ENCODE measurements at regions not wholly inside any gene's neighbourhood (a gene's known extent, or its start where the extent isn't known, plus 50 kb on each side); places are given as distances from the start of the nearest gene placed in this dataset.
"Not testable (repeated sequence)": the region's sequence is repeated elsewhere in the genome, so short reads cannot be mapped to it uniquely, and the experiment has no call there.

DNA sequence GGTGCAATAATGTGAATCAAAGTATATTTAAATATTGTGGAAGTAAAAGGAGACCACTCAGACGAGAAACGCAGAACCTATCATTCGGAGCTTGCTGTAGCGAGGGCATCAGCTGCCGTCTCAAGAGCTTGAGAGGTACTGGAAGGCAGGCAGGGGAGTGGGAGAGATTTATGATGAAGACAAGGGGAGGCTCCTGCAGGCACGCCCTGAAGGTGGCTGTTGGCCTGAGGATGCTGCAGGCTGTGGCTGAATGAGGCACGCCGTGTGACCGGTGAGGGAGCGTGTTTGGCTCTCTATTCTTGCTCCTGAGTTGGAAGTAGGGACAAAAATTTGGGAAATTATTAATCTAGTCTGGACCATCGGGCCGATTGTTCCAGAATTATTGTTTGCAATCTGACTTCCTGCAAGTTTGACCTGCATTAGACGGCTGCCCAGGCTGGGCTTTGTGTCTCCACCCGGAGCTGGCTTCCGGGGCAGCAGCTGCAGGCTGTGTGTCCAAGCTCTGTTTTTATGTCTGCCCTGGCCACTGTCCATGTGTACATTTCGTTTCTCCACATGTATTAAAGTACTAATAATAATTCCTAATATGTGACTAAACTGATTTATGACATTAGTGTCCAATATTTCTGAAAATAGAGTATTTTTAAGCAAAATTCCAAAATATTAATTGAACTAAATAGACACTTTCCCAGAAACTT lies 91.1 kb upstream of the ANKRD10 start:
- DNase-seq = peak; percentile 60 to 62

DNA sequence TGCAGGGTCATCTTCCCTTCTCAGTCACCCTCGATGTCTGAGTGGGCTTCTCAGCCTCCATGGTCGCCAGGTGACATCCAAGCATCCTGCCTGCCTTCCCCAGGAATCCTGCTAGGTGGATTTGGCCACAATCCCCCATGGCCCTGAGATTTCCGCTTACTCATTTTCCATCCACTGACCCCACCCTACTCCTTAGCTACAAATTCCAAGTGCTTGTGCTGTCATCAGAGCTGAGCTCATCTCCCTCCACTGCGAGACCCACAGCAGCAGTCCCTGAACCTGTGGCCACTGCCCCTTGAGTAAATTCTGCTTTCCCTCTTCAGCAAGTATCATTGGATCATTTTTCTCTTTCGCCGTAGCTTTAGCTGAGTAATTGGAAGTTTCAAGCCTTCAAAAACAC lies 90.5 kb upstream of the ANKRD10 start:
- DNase-seq = no peak

DNA sequence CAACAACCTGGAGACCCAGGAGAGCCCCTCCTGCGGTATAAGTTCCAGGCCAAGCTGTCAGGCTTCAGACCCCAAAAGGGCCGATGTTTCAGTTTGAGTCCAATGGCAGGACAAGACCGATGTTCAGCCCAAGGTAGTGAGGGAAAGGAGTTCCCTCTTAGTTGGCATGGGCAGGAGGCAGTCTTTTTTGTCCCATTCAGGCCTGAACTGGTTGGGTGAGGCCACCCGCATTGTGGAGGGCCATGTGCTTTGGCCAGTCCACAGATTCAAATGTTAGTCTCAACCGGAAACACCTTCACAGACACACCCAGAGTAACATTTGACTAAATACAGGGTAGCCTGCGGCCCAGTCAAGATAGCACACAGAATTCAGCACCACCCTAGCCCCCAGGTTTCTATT lies 89.6 kb upstream of the ANKRD10 start:
- no peak for DNase-seq

DNA sequence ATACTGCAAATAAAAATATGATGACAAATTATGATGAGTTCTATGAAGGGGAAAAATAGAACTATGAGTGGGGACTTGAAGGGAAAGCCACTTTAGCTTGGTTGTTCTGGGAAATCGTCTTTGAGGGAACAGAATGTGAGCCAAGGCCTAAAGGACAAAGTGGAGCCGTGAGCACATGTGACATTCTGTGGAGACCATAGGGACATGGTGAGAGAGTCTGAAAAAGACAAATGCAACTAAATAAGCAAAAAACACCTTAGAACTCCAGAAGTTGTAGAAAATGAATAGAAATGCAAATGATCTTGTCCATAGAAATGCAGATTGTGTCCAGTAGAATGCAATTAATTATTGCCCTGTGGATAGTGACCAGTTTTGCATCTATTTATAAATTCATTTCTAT lies 86.8 kb upstream of the ANKRD10 start:
- no peak for DNase-seq

DNA sequence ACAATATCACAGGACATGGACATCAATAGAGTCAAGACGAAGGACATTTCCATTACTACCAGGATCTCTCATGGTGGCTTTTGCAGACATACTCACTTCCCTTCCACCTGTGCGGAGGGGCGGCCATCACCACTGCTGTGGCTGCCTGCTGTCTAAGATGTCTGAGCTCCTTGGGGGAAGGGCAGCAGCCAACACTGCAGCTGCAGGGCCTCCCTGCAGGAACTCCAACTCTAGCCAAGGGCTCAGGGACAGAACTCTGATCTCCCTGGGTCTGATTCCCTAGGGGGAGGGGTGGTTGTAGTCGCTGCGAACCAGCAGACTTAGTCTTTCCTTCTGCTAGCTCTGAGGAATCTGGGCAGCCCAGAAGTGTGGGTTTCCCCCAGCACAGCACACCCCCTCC lies 78.9 kb upstream of the ANKRD10 start:
- DNase-seq = no peak

DNA sequence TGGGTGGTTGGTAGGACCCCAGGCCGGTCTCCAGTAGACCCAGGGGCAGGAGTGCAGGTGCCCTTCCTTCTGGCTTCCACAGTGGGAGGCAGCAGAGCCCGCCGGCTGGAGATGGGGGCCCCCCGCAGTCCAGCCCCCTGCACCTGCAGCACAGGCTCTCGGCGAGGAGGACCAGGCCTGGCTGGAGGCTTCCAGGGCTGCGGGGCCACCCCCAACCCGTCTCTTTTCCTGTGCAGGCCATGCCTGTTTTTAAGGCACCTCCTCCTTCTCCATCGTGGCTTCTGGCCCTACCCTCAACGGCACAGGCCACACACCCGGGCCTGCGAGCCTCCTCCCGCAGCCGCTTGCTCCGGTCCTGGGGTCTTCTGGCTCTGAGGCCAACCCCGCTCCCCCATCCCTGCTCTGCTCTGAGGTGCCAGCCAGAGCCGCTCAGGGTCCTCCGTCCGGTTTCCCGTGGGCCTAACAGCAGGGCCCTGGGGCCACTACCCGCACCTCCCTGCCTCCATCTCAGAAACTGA lies 77.2 kb upstream of the ANKRD10 start:
- no peak for DNase-seq

DNA sequence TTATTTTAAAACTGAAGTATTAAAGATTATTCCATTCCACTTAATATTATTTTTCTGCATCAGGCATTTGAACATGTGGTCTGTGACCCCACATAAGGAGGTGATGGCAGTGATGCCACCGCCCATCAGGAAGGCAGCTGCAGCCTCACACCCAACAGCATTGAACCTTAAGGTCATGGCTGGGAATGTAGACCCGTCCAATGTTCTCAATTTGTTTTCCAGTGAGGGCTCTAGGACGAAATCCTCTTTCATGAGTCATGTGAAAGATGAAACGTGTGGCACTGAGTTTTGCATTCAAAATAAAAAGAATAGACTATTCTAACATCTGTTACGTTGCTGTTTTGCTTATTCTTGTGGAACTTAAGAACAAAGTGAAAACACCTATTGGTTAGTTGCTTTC lies 74.5 kb upstream of the ANKRD10 start:
- no peak for DNase-seq

DNA sequence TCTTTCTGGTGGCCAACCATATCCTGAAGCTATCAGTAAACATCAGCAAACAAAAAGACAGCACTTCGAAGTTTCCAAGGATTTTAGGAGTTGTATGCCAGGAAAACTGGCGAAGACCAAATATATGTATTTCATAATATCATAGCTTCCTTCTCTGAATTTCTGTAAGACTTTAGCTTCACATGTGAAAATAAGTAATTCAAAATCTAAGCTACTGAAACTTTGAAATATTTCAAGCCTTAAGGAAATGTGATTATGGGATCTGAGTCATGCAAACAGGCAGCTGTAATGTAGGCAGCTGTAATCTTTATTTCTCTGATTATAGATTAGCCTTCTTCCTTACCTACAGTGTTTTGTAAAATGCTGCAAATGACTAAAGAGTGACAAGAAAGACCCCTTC lies 70.7 kb upstream of the ANKRD10 start:
- DNase-seq = no peak

DNA sequence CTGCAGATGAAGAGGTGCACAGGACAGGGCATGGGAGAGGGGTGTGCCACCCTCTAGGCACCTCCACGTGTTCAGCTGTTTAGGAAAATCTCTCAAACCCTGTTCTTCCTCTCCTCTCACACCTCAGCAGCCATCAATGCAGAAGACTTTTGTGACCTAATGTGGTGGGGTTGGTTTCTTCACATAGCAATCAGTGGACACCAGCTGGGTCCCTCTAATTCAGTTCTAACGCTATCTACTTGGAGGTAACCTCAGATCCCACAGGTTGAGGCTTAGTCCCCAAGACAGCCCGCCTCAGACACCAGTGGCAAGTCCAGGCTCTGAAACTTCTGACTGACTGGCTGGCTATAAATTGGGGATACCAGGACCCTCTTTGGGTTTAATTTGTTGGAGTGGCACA lies 69.9 kb upstream of the ANKRD10 start:
- no peak for DNase-seq

DNA sequence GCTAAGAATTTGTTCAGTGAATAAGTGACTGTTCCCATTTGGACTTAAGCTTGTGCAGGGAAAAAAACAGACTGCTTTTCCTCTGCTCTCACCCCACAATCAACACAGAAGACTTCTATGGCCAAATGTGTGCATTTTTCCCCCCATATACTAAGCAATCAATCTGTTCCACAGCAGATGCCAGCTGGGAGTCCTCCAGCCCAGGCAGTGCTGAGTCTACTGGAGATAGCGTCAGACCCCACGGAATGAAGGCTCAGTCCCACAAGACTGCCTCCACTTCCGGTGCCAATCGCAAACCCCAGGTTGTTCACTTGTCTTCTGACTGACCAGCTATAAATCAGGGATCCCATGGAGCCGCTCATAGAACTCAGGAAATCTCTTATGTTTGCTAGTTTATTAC lies 69.5 kb upstream of the ANKRD10 start:
- peak; percentile 48 to 49 for DNase-seq

DNA sequence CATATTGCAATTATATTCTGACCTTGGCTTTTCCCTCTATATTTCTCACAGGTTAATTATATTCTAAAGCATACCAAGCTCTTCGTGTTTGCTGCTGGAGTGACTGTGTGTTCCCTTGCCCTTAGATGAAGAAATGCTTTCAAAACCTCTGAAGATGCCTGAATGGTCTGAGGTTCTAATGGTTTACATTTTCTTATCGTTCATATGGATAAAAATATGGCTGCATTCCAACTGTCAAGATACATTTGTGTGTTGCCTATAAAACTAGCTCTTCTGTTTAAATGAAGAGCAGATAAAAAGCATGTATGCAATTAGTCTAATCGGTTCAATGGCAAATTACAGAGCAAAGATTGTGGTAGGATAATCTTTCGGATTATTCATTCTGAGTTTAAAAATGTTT lies 68.4 kb upstream of the ANKRD10 start:
- no peak for DNase-seq

DNA sequence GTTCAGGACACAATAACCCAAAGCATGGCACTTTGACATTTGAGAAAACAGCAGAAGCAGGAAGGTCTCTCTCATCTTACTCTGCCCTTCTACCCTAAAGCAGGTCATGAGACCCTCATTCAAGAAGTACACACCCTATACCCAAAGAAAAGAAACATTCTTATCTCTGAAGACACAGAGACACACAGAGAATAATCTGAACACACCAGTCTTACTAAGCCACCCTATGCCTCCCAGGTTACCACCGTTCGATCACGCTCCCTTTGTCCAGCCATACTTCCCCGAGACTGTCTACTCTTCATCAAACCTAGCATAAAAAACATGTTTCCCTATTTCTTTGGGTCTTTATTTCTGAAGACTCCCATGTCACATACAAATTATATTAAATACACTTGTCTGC lies 66.5 kb upstream of the ANKRD10 start:
- no peak for DNase-seq

DNA sequence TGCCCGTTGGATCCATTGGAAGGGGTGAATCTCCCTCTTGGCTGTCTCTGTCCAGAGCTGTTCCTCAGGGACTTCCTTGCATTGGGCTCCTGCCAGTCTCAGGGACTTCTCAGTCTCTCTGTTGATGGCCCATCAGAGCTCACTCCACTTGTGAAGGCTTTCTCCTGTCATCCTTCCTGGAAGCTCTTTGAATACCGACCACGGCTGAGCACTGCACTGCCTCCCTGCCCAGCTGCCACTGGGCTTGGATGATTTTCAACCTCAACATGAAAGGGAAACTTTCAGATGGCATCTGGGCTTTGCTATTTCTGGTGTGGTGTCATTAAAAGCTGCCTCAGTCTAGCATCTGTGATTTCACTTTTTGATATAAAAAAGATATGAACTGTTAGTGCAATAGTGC lies 66.1 kb upstream of the ANKRD10 start:
- DNase-seq = no peak

DNA sequence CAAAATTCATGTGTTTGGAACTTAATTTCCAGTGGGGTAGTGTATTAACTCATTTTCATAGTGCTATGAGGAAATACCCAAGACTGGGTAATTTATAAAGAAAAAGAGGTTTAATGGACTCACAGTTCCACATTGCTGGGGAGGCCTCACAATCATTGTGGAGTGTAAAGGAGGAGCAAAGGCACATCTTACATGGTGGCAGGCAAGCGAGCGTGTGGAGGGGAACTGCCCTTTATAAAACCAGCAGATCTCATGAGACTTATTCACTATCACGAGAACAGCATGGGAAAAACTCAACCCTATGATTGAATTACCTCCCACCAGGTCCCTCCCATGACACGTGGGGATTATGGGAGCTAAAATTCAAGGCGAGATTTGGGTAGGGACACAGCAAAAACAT lies 64.3 kb upstream of the ANKRD10 start:
- not testable (repeated sequence) for DNase-seq

DNA sequence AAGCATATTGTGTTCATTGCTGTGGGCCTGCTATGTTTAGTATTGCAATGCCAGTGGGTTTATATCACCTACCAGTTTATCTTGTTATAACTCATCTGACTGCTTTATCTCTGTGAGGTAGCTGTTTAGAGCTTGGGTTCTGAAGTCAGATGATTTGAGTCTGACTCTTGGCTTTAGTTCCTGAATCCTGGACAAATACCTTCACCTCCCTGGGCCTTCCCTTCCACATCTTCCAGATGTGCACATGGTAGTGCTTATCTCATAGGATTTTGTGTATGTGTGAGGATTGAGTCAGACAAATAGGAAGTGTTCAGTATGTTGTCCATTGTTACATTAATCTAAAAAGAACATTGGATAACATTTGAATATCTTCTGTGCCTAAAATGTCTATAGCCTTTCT lies 63.5 kb upstream of the ANKRD10 start:
- no peak for DNase-seq

DNA sequence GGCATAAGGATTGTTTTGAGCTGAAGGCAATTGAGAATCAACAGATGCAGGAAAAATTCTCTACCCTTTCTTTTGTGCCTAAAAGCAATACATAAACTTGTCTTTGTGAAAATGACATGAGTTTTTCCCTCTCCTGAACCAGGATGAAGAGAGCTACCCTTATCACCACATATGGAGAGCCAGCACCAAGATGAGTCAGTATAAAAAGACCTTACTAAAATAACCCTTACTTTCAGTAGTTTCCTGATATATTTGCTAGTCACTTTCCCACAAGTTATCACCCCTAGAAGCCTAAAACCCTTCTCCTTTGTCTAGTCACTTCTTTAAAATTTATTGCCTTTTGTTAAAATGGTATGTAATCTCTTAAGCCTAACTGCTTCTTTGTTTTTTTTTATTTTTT lies 61.9 kb upstream of the ANKRD10 start:
- no peak for DNase-seq

DNA sequence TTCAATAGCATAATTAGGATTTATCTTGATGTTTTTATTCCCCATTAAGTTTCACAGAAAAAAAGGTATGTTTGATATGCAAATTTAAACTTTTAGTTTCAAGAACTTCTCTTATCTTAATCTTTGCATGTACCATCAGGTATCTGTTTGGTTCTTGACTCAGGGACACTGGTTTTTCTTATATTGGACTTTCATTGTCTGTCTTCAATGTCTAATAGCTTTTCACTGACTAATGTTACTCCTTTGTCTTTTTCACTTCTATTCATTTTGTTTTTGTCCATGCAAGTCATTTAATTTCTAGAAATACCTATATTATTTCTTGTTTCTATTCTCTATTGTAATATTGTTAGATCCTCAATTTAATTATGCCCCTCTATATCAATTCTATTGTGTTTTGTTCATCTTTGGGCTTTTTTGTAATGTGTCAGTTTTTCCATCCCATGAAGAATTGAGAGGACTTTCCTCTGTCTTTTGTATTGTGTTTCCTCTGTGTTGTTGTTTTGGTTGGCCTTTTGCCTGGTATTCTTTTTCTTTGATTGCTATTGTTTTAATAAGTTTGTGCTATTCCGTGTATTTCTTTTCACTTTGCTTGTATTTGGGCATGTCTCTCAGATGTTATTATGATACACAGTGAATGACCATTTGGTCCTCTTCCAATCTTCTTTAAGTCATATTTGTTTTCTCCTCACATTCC lies 58.3 kb upstream of the ANKRD10 start:
- DNase-seq = no peak

DNA sequence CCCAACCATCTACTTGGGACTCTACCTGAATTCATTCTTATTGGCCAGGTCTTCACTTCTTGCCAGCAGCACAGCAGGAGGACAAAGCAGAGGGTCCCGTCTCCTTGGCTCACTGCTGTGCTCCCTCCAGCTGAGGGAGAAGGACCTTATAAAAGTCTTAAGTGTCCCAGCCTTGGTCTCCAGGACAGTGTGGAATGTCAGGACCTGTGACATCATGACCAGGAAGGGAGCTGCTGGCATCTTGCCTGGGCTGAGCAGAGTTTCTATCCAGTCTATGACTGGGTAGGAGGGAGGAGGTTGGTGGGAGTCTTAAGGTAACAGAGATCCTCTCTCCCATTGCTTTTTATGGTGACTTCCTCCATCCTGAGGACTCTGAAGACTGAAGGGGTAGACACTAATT lies 56.6 kb upstream of the ANKRD10 start:
- no peak for DNase-seq

DNA sequence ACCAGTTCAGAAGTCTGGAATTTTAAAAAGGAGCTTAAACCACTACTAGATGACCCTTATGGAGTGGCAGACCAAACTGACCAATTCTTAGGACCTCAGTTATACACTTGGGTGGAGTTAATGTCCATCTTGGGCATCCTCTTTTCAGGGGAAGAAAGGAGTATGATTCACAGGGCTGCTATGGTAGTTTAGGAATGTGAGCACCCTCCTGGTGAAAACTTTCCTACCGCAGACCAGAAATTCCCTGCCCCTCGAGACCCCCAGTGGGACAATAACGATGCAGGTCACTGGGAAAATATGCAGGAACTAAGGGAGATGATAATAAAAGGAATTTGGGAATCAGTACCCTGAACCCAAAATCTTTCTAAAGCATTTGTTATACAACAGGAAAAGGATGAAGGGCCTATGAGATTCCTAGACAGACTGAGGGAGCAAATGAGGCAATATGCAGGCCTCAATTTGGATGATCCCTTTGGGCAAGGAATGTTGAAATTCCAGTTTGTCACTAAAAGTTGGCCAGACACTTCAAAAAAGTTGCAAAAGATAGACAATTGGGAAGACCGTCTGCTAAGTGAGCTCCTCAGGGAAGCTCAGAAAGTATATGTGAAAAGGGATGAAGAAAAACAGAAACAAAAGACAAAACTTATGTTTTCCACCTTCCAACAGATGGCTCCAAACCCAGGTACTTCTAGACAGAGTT lies 52.4 kb upstream of the ANKRD10 start:
- not testable (repeated sequence) for DNase-seq

DNA sequence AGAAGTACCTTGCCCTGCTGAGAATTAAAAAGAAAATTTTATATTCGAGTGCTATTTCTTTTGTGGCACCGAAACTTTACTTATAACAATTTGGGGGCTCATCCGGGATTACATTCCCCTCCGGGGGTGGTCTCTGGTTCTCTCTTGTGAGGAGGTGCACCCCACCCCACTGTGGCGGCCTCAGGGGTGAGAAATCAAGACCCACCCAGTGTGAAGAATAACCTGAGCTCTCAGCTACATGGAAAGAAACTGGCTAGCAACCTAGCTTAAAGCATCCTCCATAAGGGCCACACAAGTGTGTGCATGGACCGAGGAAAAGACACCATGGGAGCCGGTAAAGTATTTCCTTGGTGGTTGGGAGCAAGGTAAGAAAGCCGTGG lies 50.9 kb upstream of the ANKRD10 start:
- no peak for DNase-seq

DNA sequence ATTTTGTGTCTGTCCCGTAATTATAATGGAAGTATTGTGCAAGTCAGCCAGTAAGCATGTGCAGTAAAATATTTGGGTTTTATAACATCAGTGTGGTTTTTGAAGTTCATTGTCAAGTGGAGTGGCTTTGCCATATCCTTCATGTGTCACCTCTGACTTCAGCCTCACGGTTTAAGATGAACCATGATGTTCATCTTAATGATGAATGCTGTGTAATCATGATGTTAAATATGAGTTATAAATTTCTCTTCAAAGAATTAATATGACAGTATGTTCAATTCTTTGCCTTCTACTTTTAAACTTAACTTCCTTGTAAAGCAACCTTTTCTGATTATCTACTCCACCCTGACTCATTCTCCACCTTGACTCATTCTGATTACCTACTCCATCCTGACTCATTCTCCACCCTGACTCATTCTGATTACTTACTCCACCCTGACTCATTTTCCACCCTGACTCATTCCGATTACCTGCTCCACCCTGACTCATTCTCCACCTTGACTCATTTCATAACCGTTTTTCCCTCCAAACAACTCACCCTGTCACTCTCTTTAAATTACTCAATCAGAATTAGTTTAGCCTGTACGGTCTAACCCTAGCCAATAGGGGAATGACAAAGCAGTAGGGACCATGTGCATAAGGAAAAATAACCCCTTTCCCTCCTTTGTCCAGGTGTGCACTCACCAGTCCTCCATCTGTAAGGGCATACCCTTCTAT lies 50.3 kb upstream of the ANKRD10 start:
- DNase-seq = no peak
